ENCODE measurements at regions not wholly inside any gene's neighbourhood (a gene's known extent, or its start where the extent isn't known, plus 50 kb on each side); places are given as distances from the start of the nearest gene placed in this dataset.

DNA sequence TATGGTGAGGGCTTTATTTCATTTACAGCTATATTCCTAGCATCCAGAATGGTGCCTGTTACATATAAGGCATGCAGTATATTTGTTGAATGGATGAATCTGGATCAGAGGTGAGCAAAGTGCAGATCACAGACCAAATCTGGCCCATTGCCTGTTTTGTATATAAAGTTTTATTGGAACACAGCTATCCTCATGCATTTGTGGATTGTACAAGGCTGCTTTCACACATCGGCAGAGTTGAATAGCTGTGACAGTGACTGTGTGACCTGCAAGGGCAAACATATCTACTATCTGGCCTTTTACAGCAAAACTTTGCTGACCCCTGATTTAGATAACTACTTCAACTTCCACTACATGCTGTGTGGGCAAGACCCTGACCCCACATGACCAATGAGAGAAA is 54.0 kb upstream of the MRPS6 start:
- TF ChIP-seq ZNF175 (tag by site-specific recombination; IDR thresholded peaks at IDR 0.05) = no peak
- no peak for TF ChIP-seq ZNF561 (tag by site-specific recombination; IDR thresholded peaks at IDR 0.05; ENCODE audit: borderline replicate concordance)
- TF ChIP-seq, protein P1, sequence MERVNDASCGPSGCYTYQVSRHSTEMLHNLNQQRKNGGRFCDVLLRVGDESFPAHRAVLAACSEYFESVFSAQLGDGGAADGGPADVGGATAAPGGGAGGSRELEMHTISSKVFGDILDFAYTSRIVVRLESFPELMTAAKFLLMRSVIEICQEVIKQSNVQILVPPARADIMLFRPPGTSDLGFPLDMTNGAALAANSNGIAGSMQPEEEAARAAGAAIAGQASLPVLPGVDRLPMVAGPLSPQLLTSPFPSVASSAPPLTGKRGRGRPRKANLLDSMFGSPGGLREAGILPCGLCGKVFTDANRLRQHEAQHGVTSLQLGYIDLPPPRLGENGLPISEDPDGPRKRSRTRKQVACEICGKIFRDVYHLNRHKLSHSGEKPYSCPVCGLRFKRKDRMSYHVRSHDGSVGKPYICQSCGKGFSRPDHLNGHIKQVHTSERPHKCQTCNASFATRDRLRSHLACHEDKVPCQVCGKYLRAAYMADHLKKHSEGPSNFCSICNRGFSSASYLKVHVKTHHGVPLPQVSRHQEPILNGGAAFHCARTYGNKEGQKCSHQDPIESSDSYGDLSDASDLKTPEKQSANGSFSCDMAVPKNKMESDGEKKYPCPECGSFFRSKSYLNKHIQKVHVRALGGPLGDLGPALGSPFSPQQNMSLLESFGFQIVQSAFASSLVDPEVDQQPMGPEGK (tag by site-specific recombination; IDR thresholded peaks at IDR 0.05) = no peak
- TF ChIP-seq, protein P2, sequence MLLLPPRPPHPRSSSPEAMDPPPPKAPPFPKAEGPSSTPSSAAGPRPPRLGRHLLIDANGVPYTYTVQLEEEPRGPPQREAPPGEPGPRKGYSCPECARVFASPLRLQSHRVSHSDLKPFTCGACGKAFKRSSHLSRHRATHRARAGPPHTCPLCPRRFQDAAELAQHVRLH (tag by site-specific recombination; IDR thresholded peaks at IDR 0.05) = no peak
- TF ChIP-seq ZNF324 (tag by site-specific recombination; IDR thresholded peaks at IDR 0.05) = no peak
- TF ChIP-seq, protein P3, sequence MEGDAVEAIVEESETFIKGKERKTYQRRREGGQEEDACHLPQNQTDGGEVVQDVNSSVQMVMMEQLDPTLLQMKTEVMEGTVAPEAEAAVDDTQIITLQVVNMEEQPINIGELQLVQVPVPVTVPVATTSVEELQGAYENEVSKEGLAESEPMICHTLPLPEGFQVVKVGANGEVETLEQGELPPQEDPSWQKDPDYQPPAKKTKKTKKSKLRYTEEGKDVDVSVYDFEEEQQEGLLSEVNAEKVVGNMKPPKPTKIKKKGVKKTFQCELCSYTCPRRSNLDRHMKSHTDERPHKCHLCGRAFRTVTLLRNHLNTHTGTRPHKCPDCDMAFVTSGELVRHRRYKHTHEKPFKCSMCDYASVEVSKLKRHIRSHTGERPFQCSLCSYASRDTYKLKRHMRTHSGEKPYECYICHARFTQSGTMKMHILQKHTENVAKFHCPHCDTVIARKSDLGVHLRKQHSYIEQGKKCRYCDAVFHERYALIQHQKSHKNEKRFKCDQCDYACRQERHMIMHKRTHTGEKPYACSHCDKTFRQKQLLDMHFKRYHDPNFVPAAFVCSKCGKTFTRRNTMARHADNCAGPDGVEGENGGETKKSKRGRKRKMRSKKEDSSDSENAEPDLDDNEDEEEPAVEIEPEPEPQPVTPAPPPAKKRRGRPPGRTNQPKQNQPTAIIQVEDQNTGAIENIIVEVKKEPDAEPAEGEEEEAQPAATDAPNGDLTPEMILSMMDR (tag by site-specific recombination; IDR thresholded peaks at IDR 0.05) = no peak
- no peak for TF ChIP-seq ZNF37A (tag by site-specific recombination; IDR thresholded peaks at IDR 0.05)
- TF ChIP-seq, protein P4, sequence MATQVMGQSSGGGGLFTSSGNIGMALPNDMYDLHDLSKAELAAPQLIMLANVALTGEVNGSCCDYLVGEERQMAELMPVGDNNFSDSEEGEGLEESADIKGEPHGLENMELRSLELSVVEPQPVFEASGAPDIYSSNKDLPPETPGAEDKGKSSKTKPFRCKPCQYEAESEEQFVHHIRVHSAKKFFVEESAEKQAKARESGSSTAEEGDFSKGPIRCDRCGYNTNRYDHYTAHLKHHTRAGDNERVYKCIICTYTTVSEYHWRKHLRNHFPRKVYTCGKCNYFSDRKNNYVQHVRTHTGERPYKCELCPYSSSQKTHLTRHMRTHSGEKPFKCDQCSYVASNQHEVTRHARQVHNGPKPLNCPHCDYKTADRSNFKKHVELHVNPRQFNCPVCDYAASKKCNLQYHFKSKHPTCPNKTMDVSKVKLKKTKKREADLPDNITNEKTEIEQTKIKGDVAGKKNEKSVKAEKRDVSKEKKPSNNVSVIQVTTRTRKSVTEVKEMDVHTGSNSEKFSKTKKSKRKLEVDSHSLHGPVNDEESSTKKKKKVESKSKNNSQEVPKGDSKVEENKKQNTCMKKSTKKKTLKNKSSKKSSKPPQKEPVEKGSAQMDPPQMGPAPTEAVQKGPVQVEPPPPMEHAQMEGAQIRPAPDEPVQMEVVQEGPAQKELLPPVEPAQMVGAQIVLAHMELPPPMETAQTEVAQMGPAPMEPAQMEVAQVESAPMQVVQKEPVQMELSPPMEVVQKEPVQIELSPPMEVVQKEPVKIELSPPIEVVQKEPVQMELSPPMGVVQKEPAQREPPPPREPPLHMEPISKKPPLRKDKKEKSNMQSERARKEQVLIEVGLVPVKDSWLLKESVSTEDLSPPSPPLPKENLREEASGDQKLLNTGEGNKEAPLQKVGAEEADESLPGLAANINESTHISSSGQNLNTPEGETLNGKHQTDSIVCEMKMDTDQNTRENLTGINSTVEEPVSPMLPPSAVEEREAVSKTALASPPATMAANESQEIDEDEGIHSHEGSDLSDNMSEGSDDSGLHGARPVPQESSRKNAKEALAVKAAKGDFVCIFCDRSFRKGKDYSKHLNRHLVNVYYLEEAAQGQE (tag by site-specific recombination; IDR thresholded peaks at IDR 0.05) = no peak
- TF ChIP-seq, protein P5, sequence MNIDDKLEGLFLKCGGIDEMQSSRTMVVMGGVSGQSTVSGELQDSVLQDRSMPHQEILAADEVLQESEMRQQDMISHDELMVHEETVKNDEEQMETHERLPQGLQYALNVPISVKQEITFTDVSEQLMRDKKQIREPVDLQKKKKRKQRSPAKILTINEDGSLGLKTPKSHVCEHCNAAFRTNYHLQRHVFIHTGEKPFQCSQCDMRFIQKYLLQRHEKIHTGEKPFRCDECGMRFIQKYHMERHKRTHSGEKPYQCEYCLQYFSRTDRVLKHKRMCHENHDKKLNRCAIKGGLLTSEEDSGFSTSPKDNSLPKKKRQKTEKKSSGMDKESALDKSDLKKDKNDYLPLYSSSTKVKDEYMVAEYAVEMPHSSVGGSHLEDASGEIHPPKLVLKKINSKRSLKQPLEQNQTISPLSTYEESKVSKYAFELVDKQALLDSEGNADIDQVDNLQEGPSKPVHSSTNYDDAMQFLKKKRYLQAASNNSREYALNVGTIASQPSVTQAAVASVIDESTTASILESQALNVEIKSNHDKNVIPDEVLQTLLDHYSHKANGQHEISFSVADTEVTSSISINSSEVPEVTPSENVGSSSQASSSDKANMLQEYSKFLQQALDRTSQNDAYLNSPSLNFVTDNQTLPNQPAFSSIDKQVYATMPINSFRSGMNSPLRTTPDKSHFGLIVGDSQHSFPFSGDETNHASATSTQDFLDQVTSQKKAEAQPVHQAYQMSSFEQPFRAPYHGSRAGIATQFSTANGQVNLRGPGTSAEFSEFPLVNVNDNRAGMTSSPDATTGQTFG (tag by site-specific recombination; IDR thresholded peaks at IDR 0.05; ENCODE audit: borderline replicate concordance) = no peak
